ENCODE measurements at regions not wholly inside any gene's neighbourhood (a gene's known extent, or its start where the extent isn't known, plus 50 kb on each side); places are given as distances from the start of the nearest gene placed in this dataset.

DNA sequence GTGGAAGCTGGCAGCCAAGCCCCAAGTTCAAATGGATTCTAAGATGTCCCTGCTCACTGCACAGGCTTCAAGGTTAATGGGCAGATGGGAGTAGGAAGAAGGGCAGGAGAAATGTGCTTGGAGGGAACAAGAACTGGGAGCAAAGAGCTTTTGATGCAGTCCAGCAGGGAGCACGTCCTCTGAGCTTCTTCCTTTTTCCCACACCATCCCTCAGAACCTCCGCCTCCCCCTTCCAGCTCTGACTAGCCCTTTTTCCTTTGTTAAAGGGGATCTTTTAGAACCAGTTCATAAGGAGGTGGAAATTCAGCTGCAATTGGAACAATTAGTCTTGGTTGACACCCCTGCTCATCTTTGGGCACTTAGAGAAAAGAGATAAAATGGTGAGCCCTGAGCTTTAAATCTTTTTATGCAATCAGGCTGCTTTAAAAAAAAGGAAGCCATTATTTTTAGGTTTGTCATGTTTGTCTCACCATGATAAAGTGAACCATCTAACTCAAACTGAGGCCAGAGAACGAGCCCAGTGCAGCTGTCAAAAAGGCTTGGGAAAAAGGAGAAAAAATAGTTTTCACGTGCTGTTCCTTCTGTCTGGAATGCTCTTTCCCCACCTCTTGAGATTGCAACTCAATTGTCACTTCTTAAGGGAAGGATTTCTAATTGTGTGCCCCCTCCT is 135.8 kb upstream of the IL1RAPL2 start:
- no peak overlapping the region for H3K4me3 ChIP-seq (ENCODE audit: low read depth, low read length)
- TF ChIP-seq, protein P1, sequence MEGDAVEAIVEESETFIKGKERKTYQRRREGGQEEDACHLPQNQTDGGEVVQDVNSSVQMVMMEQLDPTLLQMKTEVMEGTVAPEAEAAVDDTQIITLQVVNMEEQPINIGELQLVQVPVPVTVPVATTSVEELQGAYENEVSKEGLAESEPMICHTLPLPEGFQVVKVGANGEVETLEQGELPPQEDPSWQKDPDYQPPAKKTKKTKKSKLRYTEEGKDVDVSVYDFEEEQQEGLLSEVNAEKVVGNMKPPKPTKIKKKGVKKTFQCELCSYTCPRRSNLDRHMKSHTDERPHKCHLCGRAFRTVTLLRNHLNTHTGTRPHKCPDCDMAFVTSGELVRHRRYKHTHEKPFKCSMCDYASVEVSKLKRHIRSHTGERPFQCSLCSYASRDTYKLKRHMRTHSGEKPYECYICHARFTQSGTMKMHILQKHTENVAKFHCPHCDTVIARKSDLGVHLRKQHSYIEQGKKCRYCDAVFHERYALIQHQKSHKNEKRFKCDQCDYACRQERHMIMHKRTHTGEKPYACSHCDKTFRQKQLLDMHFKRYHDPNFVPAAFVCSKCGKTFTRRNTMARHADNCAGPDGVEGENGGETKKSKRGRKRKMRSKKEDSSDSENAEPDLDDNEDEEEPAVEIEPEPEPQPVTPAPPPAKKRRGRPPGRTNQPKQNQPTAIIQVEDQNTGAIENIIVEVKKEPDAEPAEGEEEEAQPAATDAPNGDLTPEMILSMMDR (IDR thresholded peaks at IDR 0.05; ENCODE audit: low read depth, low read length), result no peak
- DNase-seq (ENCODE audit: low read depth, low spot score), result no peak
- in situ Hi-C loops (cut with HindIII; ENCODE audit: low sequenced_read_pairs), result no loop called here

DNA sequence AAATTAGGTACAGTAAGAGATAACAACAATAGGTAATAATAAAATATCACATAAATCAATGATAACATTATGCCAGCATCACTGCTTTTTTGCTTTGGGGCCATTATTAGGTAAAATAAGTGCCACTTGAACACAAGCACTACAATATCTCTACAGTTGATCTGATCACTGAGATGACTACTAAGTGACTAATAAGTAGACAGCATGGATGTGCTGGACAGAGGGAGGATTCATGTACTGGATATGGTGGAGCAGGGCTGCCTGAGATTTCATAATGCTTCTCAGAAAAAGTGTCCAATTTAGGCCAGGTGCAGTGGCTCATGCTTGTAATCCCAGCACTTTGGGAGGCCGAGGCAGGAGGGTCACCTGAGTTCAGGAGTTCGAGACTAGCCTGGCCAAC is 137.8 kb upstream of the IL1RAPL2 start:
- no peak for DNase-seq (ENCODE audit: low read depth, low spot score)
- in situ Hi-C loops (cut with HindIII; ENCODE audit: low sequenced_read_pairs), result no loop called here
- TF ChIP-seq, protein P1 (IDR thresholded peaks at IDR 0.05; ENCODE audit: low read depth, low read length), result no peak
- H3K4me3 ChIP-seq (ENCODE audit: low read depth, low read length), result no peak overlapping the region

DNA sequence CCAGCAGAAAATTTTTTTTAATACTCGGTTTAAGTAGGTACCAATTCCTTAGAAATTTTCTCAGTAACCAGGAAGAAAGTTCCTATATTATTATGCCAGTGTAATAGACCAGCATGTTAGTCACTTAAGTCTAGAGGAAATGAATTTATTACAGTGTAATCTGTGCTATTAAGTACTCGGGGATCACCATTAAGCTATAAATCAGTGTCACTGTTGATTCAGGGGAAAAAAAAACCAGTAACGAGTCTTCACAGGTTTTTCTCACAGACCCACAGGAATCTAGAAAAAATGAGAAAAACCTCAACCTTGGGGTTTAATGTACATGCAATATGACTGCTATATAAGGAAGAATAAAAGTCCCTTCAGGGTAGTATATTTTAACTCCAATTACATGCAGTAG is 138.3 kb upstream of the IL1RAPL2 start:
- in situ Hi-C loops (cut with HindIII; ENCODE audit: low sequenced_read_pairs), result no loop called here
- H3K4me3 ChIP-seq (ENCODE audit: low read depth, low read length), result no peak overlapping the region
- TF ChIP-seq, protein P1 (IDR thresholded peaks at IDR 0.05; ENCODE audit: low read depth, low read length), result no peak
- DNase-seq (ENCODE audit: low read depth, low spot score), result no peak

DNA sequence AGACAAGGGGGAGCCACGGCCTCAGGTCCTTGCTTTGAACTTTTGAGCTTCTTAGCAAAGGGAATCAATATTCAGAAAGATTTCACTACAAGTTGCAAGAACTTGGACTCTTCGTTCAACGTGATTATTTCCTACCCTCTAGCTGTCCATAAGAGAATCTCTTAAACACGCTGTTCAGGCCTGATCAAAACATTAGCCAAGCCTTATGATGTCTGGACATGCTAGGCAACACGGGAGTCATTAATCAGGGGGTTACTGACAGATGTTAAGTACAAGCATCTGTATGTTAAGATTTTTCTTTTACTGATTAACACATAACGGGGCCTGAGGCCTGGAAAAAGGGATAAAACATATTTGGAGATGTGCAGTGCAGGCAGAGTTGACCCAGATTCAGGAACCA is 138.9 kb upstream of the IL1RAPL2 start:
- in situ Hi-C loops (cut with HindIII; ENCODE audit: low sequenced_read_pairs), result no loop called here
- no peak for DNase-seq (ENCODE audit: low read depth, low spot score)
- TF ChIP-seq, protein P1 (IDR thresholded peaks at IDR 0.05; ENCODE audit: low read depth, low read length), result no peak
- H3K4me3 ChIP-seq (ENCODE audit: low read depth, low read length), result no peak overlapping the region

DNA sequence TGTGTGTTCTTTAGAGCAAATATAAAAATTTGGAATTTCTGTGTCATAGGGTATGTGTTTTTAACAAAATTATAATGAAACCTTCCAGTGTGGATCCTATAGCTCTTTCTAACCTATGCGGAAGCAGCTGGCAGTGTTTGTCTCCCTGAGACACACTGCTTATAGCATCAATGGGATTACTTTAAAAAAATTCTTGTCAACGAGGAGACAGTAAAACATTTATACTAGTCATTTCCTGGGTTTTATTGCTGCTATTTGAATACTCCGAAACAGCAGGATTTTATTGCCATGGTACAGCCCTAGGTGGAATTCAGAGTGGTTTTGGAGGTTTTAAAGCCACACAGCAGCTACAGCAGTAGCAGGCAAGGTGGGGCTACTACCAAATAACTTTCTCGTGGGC is 145.1 kb upstream of the IL1RAPL2 start:
- in situ Hi-C loops (cut with HindIII; ENCODE audit: low sequenced_read_pairs), result no loop called here
- TF ChIP-seq, protein P1 (IDR thresholded peaks at IDR 0.05; ENCODE audit: low read depth, low read length), result no peak
- no peak for DNase-seq (ENCODE audit: low read depth, low spot score)
- H3K4me3 ChIP-seq (ENCODE audit: low read depth, low read length), result no peak overlapping the region

DNA sequence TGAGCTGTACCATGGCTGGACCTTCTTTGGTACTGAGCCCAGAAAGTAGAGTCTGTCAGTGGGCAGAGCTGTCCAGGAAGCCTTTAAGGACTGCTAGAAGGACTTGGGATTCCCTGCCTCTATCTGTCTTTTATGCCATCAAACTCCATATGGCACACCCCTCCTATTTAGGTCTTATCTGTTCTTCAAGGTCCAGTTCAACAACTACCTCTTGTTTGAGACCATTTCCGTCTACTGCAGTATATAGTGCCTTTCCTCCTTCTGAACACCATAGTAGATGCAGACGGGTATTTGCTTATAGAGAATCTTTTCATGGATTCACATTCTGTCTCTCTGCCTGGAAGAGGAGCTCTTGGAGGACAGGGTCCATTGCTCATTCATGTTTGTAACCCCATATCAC is 146.1 kb upstream of the IL1RAPL2 start:
- H3K4me3 ChIP-seq (ENCODE audit: low read depth, low read length), result no peak overlapping the region
- DNase-seq (ENCODE audit: low read depth, low spot score), result no peak
- TF ChIP-seq, protein P1 (IDR thresholded peaks at IDR 0.05; ENCODE audit: low read depth, low read length), result no peak
- in situ Hi-C loops (cut with HindIII; ENCODE audit: low sequenced_read_pairs), result no loop called here
